Body of pancreas (tissue), 4 donors: ENCODE measurements at regions not wholly inside any gene's neighbourhood (a gene's known extent, or its start where the extent isn't known, plus 50 kb on each side); places are given as distances from the start of the nearest gene placed in this dataset.

Source experiments
- CTCF ChIP-seq, 7 experiments: fragments of 450-650 bp in 4 of 7; fragments of 200-600 bp in 3 of 7; sonication (generic) in 3 of 7; IDR thresholded peaks; one replicate each; pipeline ENCODE4 v1.5.1; 2016 to 2019; ENCODE audit warnings: antibody characterized with exemption in 7 of 7
- POLR2A ChIP-seq, 3 donors: fragments of 450-650 bp; IDR thresholded peaks; one replicate each; pipeline ENCODE4 v1.6.1; 2016; ENCODE audit warnings: antibody characterized with exemption in 3 of 3, mild to moderate bottlenecking in 2 of 3

- TF ChIP-seq CTCF (IDR thresholded peaks at IDR 0.05) (no peak), POLR2A (IDR thresholded peaks at IDR 0.05) (no peak)
Observed at GRCh38 chr6:121614115-121614514, 178.7 kb downstream of the GJA1 start.
